Skeletal muscle satellite cell (primary cell): ENCODE measurements at regions not wholly inside any gene's neighbourhood (a gene's known extent, or its start where the extent isn't known, plus 50 kb on each side); places are given as distances from the start of the nearest gene placed in this dataset.

Experiments used
- H3K27me3 ChIP-seq: 2 replicates; pipeline ENCODE4 v1.7.0; 2013; ENCODE audit warnings: low read length; ENCODE audit not compliant: control insufficient read depth, insufficient read depth
- H3K36me3 ChIP-seq: 2 replicates; pipeline ENCODE4 v1.7.0; 2013; ENCODE audit warnings: mild to moderate bottlenecking, control low read depth, low read length; ENCODE audit not compliant: insufficient read depth
- H3K4me1 ChIP-seq: 2 replicates; pipeline ENCODE4 v1.7.0; 2013; ENCODE audit warnings: low read length; ENCODE audit not compliant: control insufficient read depth, insufficient read depth
- H3K4me2 ChIP-seq: 2 replicates; pipeline ENCODE4 v1.7.0; 2013; ENCODE audit warnings: mild to moderate bottlenecking, low read length
- H3K4me3 ChIP-seq: 2 replicates; pipeline ENCODE4 v1.7.0; 2013; ENCODE audit warnings: low read length
- H3K9ac ChIP-seq: 2 replicates; pipeline ENCODE4 v1.7.0; 2013; ENCODE audit warnings: mild to moderate bottlenecking, low read depth, low read length, moderate library complexity
- H3K9me3 ChIP-seq: replicated peaks from 2 replicates; pipeline ENCODE4 v1.7.0; 2013; ENCODE audit warnings: mild to moderate bottlenecking, control low read depth, low read length

DNA sequence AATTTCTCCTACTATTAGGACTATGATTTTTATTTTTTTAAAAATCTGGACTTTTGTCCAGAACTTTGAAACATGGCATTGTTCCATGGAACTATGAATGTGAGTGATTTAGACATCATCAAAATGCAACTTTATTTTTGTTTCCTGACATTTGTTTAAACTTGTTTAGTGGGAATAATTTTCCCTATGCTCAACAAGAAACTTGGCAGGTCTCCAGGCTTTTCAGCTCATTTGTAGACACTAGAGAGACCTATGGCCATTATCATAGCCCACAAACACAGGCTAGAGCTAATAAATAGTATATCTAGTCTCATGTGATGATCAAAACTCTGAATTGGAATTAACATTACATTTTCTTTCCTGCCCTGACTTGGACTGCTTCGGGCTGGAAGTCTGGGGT is 145.1 kb upstream of the CELF4 start:
- no peaks in the 10 kb centered on the region for H3K4me1 ChIP-seq

DNA sequence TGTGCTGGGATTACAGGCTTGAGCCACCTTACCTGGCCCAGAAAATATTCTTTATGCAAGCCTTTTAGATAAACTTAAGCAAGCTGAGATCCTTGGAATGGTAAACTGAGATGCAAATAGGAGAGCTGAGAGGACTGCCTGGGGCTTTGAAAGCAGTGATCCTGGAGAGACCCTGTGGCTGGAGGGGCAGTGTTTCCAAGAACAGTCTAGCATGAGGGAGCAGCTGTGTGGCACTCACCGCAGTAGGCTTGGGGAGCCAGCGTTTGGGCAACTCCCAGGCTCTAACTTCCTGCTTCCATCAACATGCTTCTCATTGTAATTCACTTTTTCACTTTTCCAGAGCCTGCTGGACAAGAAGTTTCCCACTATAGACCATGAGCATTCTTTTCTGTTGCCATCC is 144.1 kb upstream of the CELF4 start:
- no peaks in the 10 kb centered on the region for H3K27me3 ChIP-seq
- H3K4me2 ChIP-seq = no peak overlapping the region
- H3K36me3 ChIP-seq = no peaks in the 10 kb centered on the region
- H3K9ac ChIP-seq = no peak overlapping the region
- H3K9me3 ChIP-seq = peaks cover 12% of the 10 kb centered on the region
- H3K4me1 ChIP-seq = no peaks in the 10 kb centered on the region
- no peak overlapping the region for H3K4me3 ChIP-seq

More for the DNA sequence above, 145.1 kb upstream of the CELF4 start:
- H3K9me3 ChIP-seq = peaks cover 9% of the 10 kb centered on the region
- no peak overlapping the region for H3K4me3 ChIP-seq
- no peak overlapping the region for H3K9ac ChIP-seq
- no peaks in the 10 kb centered on the region for H3K36me3 ChIP-seq
- H3K27me3 ChIP-seq = no peaks in the 10 kb centered on the region
- H3K4me2 ChIP-seq = no peak overlapping the region

DNA sequence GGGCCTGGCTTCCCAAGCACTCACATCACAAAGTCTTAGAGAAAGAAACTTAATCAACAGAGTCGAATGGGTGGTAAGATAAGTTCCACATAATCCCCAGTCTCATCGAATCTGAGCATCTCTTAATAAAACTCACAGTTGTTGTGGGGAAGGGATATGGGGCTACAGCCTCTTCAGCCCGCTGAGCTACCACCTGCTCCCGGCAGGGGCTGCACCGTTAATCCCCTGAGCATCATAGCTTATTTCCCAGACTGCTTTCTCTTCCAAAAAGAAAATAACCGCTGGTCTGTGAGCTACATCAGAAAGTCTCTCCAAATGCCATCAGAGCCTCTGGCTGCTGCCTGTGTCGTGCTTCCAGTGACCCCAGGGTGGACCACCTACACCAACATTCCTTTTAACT is 139.4 kb upstream of the CELF4 start:
- no peaks in the 10 kb centered on the region for H3K36me3 ChIP-seq
- peaks cover 6% of the 10 kb centered on the region for H3K9me3 ChIP-seq
- H3K4me1 ChIP-seq = no peaks in the 10 kb centered on the region
- no peak overlapping the region for H3K4me3 ChIP-seq
- H3K9ac ChIP-seq = no peak overlapping the region
- no peak overlapping the region for H3K4me2 ChIP-seq
- no peaks in the 10 kb centered on the region for H3K27me3 ChIP-seq

DNA sequence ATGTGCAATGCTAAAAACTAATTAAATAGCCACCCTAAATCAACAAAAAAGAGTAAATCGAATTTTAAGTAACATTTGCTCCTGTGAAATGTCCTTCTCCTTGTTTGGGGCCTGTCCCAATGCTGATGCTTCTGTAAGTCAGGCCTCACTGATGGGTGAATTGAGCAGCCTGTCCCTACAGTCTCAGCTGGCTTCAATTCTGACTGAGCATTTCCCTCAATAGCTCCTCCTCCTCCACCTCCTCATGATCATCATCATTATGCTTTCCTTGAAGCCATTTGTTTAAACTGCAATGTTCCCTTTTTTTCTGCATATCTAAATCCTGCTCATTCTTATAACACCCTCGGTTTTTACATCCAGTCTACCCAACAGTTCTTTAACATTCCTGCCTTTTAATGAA is 137.2 kb upstream of the CELF4 start:
- Histone ChIP-seq H3K36me3 (no peaks in the 10 kb centered on the region), H3K9me3 (peaks cover 10% of the 10 kb centered on the region), H3K9ac (no peak overlapping the region), H3K4me3 (no peak overlapping the region), H3K4me1 (no peaks in the 10 kb centered on the region), H3K4me2 (no peak overlapping the region), H3K27me3 (no peaks in the 10 kb centered on the region)

DNA sequence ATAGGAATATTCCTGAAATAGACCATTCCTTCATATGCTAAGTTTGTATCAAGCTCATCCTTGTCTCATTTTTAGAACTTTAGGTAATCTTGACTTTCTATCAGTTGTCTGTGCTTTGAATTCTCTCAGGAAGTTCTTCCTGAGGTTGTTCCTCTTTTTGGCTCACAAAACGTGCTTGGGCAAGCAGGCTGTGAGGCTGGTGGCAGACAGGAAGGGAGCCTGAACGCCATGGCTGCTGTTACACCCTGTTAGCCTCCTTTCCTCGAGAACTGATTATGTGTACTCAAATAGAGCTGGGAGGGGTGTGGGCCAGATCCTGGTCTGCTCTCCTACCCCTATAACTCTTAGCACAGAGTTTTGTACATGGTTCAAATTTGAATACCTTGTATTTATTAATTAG is 136.4 kb upstream of the CELF4 start:
- H3K4me3 ChIP-seq = no peak overlapping the region
- no peak overlapping the region for H3K9ac ChIP-seq
- H3K4me1 ChIP-seq = no peaks in the 10 kb centered on the region
- no peak overlapping the region for H3K4me2 ChIP-seq
- no peaks in the 10 kb centered on the region for H3K36me3 ChIP-seq
- H3K27me3 ChIP-seq = no peaks in the 10 kb centered on the region
- peaks cover 12% of the 10 kb centered on the region for H3K9me3 ChIP-seq

DNA sequence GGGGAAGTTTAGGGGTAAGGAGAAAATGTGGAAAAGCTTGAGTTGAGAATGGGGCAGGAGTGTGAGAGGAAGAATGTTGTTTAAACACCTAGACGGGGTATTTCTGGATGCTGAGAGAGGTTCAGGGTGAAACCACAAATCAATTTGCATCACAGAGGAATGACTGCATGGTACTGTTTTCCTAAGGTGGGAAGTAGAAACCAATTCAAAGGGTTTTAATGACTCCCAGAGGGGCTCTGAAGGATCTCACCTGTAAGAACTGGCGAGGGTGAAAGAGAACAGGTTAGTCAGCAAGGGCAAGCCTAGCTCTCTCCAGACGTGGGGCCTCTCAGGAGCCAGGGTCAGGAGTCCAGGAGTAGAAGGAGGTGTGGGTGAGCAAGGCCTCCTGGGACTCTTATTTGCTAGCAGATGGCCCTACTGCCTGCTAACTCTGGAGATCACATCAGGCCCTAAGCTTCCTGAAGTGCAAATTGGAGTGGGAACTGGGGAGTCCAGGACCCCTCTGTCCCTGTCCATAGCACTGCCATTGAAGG is 133.0 kb upstream of the CELF4 start:
- Histone ChIP-seq H3K4me1 (no peaks in the 10 kb centered on the region), H3K9ac (no peak overlapping the region), H3K36me3 (no peaks in the 10 kb centered on the region), H3K4me2 (no peak overlapping the region), H3K4me3 (no peak overlapping the region), H3K27me3 (no peaks in the 10 kb centered on the region), H3K9me3 (peaks cover 19% of the 10 kb centered on the region)

DNA sequence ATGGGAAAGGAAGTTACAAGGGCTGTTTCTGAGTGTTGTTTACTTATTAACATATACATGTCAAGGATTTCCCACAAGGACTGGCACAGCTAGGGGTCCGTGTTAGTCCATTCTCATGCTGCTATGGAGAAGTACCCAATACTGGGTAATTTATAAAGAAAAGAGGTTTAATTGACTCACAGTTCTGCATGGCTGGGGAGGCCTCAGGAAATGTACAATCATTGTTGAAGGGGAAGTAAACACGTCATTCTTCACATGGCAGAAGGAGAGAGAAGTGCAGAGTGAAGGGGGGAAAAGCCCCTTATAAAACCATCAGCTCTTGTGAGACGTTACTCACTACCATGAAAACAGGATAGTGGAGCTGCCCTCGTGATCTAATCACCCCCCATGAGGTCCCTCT is 128.9 kb upstream of the CELF4 start:
- H3K4me3 ChIP-seq = no peak overlapping the region
- no peak overlapping the region for H3K9ac ChIP-seq
- no peaks in the 10 kb centered on the region for H3K27me3 ChIP-seq
- peaks cover 22% of the 10 kb centered on the region for H3K9me3 ChIP-seq
- H3K36me3 ChIP-seq = no peaks in the 10 kb centered on the region
- H3K4me1 ChIP-seq = no peaks in the 10 kb centered on the region
- H3K4me2 ChIP-seq = no peak overlapping the region

DNA sequence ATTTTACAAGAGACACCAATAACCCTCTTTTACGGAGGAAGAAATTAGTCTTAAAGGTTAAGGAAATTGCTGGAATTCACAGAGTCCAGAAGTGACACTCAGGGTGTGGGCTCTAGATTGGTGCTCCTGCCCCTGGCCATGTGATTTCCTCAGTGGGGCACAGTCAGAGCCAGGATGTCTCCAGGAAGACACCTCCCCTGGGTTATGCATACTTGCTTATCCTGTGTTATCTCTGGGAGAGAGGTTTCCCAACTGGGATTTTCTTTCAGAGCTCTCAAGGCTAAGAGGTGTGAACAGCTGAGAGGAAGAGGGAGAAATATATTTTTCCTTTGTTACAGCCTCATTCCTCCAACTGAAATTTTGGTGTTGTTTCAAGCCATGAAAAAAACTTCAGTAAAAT is 125.6 kb upstream of the CELF4 start:
- no peaks in the 10 kb centered on the region for H3K36me3 ChIP-seq

DNA sequence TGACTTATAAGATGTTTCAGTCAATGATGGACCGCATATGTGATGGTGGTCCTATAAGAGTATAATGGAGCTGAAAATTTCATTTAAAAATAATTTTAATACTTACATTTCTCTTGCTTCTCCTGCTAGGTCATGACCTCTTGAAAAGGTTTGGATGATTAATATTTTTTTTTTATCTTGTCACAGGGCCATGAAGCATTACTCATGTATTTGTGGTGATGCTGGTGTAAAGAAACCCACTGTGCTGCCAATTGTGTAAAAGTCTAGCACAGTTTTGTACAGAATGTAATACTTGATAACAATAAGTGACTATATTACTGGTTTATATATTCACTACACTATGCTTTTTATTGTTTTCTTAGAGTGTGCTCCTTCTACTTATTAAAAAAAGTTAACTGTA is 124.2 kb upstream of the CELF4 start:
- H3K36me3 ChIP-seq = no peaks in the 10 kb centered on the region
- no peak overlapping the region for H3K4me2 ChIP-seq
- no peaks in the 10 kb centered on the region for H3K27me3 ChIP-seq
- H3K9me3 ChIP-seq = peaks cover 10% of the 10 kb centered on the region
- H3K9ac ChIP-seq = no peak overlapping the region
- no peak overlapping the region for H3K4me3 ChIP-seq
- H3K4me1 ChIP-seq = no peaks in the 10 kb centered on the region

More for the DNA sequence above, 125.6 kb upstream of the CELF4 start:
- Histone ChIP-seq H3K4me1 (no peaks in the 10 kb centered on the region), H3K4me3 (no peak overlapping the region), H3K9me3 (peaks cover 15% of the 10 kb centered on the region), H3K4me2 (no peak overlapping the region), H3K27me3 (no peaks in the 10 kb centered on the region), H3K9ac (no peak overlapping the region)

DNA sequence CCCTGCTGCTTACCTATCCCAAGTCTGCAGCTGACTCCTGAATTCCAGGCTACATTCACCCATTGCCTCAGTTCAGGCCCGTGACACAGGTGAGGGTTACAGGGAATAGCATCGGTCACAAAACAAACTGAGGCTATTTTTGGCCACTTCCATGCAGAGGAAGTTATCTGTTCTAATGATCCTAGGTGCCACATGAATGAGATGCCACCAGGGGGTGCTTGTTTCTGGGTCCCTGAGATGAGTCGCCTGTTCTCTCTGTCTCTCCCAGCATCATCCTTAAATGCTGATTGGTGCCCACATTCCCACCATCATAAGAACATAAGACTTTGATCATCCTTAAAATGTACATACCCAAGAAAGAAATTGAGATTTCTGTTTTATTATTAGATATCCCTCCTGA is 119.0 kb upstream of the CELF4 start:
- Histone ChIP-seq H3K4me3 (no peak overlapping the region), H3K4me2 (no peak overlapping the region), H3K4me1 (no peaks in the 10 kb centered on the region), H3K27me3 (no peaks in the 10 kb centered on the region), H3K36me3 (no peaks in the 10 kb centered on the region), H3K9ac (no peak overlapping the region), H3K9me3 (peaks cover 11% of the 10 kb centered on the region)

DNA sequence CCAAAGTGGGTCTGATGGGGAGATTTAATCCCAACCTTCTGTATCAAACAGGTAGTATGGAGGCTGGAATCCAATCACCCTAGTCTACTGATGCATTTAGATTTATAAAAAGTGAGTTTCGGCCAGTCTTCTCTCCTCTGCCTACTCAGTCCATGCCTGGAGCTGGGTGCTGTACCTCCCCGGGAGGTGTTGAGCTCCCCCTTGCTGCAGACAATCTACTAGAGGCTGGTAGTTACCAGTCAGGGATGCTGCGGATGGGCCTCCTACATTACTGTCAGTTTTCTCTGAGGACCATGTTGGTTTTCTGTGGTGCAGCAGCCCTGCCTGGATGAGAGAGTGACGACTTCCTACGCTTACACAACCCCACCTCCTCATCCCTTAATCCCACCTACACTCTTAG is 118.6 kb upstream of the CELF4 start:
- H3K4me2 ChIP-seq = no peak overlapping the region

DNA sequence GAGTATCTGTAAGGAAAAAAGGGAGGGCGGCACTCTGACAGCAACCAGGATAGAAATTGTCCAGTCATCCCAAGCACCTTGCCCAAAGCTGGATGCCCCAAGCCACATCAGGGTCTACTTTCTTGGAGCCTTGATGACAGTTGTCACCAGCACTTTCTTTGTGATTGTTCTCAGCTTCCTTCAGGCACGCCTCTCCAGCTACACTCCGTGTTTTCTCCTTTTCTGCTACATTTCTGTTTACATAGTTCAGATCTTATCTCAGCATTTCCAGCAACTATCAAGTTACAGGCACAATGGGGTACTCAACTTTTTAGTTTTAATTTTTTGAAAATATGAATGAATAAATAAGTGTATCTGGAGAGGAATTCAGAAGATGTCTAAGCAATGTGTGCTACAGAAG is 115.3 kb upstream of the CELF4 start:
- peaks cover 3% of the 10 kb centered on the region for H3K9me3 ChIP-seq
- no peak overlapping the region for H3K9ac ChIP-seq

More for the DNA sequence above, 118.6 kb upstream of the CELF4 start:
- peaks cover 11% of the 10 kb centered on the region for H3K9me3 ChIP-seq
- H3K9ac ChIP-seq = no peak overlapping the region
- no peaks in the 10 kb centered on the region for H3K4me1 ChIP-seq
- no peak overlapping the region for H3K4me3 ChIP-seq
- no peaks in the 10 kb centered on the region for H3K27me3 ChIP-seq
- H3K36me3 ChIP-seq = no peaks in the 10 kb centered on the region

More for the DNA sequence above, 115.3 kb upstream of the CELF4 start:
- Histone ChIP-seq H3K4me1 (no peaks in the 10 kb centered on the region), H3K4me2 (no peak overlapping the region), H3K36me3 (no peaks in the 10 kb centered on the region), H3K4me3 (no peak overlapping the region), H3K27me3 (no peaks in the 10 kb centered on the region)
